ENCODE measurements at regions not wholly inside any gene's neighbourhood (a gene's known extent, or its start where the extent isn't known, plus 50 kb on each side); places are given as distances from the start of the nearest gene placed in this dataset.
"Not testable (repeated sequence)": the region's sequence is repeated elsewhere in the genome, so short reads cannot be mapped to it uniquely, and the experiment has no call there.

DNA sequence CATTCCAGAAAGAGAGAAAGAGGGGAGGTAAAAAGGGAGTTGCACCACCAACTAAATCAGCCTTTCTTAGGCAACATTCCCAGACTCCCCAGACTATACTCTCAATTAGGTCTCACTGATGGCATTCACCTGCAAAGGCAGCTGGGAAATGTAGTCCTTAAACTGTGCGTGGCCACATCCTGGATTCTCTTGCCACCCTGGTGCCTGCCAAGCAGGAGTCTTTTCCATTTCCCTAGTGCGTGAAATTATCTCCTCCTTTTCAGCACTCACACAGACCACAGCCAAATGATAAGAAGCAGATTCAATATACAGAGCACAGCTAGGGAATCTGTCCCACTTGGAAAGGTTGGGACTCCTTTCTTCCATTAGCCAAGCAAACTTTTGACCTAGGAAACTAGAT, 298.0 kb downstream of the ANAPC1 start:
- not testable (repeated sequence) for ATAC-seq

DNA sequence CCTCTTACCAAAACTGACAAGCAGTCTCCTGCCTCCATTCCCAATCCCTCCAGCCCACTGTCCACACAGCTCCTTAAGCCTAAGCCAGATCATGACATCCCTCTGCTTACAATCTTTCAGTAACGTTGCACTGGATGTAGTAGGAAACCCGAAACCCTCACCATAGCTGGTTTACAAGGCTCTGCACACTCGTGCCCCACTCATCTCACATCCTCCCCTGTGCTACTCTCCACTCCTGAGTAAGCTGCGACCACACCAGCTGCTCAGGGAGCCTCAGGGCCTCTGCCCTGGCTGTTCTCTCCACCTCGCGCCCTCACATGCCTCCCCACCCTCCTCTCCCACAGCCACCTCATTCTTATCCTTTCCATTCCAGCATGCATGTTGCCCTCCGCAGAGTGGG, 288.9 kb downstream of the ANAPC1 start:
- not testable (repeated sequence) for ATAC-seq

DNA sequence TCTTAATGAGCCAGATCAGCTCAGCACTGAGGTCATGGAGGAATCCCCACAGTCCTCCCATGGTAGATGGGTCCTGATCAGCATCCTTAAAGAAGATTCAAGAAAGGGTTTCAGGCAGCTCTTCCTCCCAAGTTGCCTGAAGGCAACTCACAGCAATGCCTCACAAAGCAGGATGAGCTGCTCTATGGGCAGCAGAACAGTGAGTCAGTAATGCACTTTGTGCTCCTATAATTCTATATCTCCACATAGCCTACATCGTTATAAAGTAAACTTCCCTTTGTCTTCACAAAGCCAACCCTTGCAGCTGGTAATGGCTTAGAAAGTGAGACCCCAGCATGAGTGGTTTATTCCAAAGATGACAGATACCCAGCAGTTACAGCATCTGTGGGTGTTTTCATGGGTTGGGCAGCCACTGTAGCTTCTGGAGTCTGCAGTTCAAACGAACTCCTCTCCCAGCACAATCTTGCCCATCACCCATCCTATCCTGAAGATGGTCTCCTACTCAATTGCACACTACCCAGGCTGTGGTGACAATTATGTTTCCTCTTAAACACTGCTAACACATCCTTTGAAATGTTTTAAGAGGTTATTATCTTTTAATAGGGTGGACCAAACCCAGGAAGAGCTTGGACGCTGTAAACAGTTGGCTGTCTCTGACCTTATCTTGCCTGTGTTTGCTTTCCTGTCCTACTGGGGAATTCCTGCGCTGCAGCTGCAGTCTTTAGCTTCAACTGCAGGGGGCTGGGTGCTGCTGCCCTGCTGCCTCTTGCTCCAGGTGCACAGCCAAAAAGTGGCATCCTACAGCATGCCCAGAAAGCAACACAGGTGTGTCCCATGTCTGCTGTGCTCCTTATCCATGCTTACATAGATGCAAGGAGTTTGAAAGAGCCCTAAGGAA, 286.9 kb downstream of the ANAPC1 start:
- ATAC-seq = not testable (repeated sequence)

DNA sequence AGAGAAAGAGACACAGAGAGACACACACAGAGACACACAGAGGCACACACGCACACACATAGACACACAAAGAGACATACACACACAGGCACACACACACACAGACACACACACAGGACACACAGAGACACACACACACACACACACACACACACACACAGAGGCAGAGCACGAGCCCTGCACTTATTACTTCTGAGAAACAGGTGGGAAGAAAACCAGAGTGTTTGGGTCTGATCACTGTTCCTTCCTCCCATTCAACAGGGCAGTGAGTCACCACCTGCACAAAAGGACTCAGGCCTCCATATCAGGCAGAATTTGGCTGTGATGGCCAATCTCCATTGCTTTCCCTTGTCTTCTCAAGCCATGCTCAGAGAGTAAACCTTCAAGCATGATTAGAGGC, 285.0 kb downstream of the ANAPC1 start:
- peak; percentile 49 for ATAC-seq

DNA sequence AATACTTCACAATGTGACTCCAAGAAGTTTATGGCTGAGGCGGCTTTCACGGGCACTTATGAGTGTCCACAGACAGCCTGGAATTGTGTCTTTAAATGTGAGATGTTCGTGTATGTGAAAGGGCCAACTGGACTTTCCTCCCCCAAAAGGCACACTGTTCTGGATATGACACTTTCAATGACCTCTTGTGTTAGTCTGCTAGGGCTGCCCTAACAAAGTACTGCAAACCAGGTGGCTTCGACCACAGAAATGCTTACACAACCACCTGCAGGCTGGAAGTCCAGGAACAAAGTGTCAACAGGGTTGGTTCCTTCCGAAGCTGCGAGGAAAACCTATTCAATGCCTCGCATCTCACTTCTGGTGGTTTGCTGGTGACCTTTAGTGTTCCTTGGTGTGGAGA, 281.7 kb downstream of the ANAPC1 start:
- ATAC-seq = not testable (repeated sequence)

DNA sequence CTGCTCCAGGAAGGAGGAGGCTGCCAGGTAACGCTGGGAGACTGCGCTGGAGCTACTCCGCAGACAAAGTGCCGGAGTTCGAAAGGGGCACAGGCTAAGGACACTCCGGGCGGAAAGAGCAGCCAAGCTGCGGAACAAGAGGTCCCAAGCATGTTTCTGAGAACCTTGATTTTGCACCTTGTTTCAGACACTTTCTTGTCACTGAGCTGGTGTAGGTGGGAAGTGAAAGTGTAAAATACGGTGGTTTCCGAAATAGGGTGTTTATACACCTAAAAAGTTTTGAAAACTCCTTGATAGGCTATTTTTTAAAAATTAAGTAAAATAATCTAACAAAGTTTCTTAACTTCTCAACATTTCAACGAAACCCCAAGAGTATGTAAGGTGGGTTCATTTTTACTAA, 278.2 kb downstream of the ANAPC1 start:
- ATAC-seq = not testable (repeated sequence)

DNA sequence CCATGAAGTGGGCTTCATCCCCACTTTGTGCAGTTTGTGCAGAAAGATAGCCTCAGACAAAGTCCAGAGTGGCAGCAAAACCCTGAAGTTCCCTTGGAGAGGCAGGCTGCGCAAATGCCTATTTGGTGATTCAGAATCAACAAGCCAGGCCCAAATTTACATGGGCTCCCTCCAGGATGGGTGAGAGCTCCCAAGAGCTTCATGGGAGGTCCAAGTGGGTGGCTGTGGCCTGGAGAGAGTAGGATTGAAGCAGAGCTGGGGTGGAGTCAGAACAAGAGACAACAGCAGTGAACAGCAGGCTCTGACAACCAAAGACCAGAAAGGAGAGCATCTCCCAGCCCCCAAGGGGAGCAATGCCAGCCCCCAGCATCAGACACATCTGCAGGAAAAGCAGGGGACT, 277.4 kb downstream of the ANAPC1 start:
- not testable (repeated sequence) for ATAC-seq

DNA sequence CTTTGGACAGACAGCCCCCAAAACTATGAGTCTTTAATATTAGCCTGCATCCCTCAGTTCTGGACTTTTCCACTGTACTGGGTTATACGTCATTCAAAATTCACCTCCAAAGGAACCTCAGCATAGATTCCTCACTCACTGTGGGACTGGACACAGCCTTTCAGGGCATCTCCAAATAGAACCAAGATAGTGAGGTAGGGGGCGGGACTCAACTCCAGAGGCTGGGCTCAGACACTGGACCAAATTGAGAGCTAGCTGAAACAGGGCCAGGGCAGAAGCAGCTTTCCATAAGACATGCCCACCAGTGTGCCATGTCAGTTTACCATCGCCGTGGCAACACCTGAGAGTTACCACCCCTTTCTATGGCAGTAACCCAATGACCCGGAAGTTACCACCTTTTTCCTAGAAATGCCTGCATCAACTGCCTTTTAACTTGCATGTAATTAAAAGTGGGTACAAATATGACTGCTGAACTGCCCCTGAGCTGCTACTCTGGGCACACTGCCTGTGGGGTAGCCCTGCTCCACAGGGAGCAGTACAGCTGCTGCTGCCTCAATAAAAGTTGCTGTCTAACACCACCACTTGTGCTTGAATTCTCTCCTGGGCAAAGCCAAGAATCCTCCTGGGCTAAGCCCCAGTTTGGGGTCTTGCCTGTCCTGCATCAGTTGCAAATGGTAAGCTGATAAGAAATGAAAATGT, 274.7 kb downstream of the ANAPC1 start:
- ATAC-seq = not testable (repeated sequence)

DNA sequence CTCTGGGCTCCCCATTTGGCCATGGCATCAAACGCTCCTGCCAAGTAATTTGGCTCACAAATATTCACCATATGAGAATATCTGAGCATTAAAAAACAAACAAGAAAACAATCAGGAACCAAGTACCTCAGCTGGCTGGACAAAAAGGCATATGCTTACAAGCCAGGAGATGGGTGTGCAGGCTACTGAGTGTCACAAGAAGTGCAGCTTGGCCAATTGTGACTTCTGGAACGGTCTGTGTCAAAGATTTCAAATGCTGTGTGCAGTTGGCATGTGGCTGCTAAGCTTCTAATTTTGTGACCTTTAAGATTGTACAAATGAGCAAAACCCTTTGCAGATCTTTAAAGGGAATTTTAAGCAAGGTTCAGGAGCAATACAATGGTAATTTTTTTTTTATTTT, 274.0 kb downstream of the ANAPC1 start:
- not testable (repeated sequence) for ATAC-seq

DNA sequence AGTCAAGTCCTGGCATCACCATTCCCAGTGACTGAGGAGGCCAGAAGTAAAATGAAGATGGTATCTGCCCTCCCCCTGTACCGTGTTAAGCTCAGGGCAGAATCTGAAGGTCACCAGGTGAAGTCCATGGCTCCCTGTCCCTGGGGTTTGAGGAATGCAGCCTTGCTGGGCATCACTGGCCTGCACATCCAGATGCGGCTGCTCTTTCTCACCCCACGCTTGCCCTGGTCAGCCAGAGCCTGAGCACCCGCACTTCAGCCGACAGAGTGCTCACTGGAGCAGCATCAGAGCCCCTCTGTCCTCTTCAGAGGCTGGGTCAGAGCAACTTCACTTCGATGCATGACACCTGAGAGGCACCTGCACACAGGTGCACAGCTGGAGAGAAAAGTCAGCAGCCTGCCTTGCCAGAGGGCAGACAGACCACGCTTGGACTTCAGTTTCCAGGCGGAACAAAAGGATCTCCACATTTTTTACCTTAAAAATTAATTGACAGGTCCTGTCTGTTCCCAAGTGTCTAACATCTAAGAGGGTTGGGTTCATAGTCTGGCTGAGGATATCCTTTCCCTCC, 267.3 kb downstream of the ANAPC1 start:
- ATAC-seq = no peak

DNA sequence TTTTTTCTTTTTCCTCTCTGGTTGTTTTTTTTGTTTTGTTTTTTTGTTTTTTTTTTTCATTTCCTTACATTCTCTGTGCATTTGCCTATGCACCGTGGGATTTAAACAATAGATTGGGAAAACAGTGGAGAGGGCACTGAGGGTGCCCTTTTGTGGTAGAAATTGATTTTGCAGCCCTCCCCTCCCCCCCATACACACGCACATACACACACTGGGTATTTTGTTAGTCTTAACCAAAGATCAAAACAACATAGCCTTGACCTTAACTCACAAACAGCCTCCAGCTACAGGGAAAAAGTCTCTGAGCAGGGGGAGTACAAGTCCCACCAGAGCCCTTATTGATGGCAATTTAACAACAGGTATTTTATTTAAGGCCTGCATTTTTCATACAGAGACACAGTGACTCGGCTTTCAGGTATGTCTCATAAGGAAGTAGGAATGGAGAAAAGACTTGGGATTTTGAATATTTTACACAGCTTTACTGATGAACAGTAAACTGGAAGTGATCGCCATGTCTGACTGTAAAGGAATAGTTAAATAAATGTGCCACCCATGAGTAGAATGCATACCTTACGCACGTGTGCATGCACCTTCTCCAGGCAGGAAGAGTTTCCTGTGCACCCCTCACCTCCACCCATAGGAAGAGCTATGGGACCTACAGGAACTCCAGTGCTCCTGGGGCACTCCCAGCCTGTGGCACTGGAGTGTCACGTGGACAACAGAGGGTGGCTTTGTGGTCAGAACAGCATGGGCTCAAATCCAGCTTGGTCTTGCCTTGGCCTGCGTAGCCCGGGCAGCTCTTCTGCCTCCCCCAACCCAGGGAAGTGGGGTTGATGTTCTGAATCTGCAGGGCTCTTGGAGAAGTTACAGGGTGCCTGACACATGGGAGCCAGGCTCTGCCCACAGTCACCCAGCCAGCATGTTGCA, 266.4 kb downstream of the ANAPC1 start:
- peak; percentile 16 for ATAC-seq

DNA sequence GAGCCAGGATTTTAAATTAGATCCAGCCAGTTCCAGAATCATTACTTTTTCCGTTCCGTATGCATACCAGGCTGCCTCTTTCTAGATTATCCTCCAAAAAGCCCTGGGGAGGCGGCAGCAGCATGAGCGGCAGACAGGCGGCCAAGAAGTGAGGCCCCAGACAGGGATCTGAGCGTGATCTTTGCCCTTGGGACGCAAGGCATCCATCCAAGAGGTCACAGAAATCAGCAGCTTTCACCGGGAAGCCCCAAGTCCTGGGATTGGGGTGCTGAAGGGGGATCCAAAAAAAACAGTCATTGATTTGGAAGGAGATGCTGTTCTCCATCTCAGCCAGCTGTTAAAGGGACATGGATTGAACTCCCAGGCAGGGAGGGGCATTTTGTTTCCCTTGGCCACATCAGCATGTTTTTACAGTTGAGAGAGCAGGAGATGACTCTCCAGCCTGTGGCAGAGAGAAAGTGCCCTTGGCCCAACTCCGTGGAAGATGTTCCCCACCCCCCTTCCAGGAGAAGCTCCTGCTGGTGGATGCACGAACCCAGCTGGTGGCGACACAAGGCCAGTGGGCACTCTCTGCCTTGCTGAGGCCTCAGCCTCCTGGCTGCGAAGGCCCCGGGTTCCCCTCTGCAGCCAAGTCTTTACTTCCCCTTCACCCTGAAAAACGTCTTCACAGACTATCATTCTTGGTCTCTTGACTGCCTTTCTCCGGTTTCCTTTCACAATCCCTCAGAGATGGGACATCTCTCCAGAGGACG, 265.6 kb downstream of the ANAPC1 start:
- ATAC-seq = peak; percentile 2

DNA sequence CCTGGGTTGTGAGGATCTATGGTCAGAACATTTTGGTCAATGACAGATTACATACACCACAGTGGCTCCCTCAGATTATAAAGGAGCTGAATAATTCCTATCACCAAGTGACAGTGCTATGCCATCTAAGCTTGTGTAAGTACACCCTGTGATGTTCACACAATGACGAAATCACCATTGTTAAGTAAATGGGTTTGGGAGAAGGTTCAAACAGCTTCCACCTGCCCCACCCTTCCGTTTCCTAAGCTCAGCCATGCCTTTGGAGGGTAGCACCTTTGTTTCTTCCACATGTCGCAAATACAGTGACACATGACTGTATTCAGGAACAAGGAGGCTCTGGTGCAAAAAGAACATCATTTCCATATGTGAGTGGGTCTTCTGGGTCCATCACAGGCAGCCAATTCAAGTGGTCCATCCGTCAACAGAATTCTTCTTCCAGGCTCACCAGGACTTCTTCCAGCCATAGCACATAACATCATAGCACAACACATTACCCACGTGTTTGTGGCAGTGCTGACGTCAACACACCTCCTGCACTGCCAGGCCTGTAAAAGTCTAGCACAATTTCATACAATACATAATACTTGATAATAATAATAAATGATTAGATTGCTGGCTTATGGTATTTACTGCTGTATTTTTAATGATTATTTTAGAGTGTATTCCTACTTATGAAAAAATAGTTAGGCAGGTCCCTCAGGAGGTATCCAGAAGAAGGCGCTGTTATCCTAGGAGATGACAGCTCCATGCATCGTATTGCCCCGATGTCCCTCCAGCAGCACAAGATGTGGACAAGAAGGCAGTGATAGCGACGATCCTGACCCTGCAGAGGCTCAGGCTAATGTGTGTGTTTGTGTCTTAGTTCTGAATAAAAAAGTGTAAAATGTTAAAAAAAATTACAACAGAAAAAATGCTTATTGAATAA, 264.8 kb downstream of the ANAPC1 start:
- peak; percentile 77 for ATAC-seq

DNA sequence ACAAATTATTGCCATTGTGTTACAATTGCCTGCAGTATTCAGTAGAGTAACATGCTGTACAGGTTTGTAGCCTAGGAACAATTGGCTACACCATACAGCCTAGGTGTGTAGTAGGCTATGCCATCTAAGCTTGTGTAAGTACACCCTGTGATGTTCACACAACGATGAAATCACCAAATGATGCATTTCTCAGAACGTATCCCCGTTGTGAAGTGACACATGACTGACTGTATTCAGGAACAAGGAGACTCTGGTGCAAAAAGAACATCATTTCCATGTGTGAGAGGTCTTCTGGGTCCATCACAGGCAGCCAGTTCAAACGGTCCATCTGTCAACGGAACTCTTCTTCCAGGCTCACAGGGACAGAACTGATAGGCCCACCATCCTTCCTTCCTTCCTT, 263.7 kb downstream of the ANAPC1 start:
- ATAC-seq = peak; percentile 30

DNA sequence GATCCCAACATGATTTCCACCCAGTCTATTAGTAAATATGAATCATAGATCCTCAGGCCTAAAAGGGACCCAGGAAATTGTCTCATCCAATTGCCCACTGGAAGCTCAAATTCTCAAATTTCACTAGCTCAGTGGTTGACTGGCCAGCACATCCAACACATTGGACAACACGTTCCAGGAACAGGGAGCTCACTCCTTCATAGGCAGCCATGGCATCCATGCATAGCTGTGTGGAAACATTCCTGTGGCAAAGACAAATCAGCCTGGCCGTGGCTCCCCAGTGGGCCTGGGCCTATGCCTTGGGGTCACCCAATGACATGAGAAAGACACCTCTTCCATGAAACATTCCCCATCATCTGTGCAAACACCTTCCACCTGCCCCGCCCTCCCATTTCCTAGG, 261.1 kb downstream of the ANAPC1 start:
- ATAC-seq = no peak

DNA sequence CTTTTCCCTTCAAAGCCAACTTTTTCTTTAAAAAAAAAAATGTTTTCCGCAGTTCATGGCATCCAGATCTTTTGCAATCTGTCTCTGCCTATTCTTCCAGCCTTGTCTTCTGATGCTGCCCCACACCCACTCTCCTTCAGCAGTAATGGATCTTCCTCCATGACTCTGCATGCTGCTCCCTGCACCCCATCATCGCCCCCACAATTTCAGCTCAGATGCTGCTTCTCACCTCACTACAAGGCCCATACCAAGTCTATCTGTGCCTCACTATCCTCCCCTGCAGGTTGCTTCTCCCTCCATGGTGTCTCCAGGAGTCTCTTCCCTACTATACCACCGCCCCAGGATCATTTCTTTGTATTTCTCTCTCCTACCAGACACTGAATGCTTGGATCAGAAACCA, 260.6 kb downstream of the ANAPC1 start:
- ATAC-seq = no peak

DNA sequence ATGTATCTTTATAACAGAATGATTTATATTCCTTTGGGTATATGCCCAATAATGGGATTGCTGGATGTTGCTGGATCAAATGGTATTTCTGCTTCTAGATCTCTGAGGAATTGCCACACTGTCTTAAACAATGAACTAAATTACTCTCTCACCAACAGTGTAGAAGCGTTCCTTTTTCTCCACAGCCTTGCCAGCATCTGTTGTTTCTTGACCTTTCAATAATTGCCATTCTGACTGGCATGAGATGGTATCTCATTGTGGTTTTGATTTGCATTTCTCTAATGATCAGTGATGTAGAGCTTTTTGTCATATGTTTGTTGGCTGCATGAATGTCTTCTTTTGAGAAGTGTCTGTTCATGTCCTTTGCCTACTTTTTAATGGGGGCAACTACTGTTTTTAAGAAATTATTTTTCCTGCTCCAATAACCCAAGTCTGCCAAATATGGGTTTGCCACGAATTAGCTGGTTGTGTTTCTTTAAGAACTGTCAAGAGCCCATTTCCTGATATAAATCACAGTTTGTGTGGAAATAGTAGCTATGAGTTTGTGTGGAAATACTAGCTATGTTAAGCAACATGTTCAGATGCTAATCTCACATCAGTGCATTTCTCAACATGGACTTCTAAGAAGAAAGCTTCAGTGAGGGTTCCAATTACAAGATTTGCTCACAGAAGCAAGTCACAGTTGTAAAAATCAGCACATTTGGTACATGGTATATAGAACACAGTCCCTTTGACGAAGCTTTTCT, 259.4 kb downstream of the ANAPC1 start:
- ATAC-seq = peak; percentile 84

DNA sequence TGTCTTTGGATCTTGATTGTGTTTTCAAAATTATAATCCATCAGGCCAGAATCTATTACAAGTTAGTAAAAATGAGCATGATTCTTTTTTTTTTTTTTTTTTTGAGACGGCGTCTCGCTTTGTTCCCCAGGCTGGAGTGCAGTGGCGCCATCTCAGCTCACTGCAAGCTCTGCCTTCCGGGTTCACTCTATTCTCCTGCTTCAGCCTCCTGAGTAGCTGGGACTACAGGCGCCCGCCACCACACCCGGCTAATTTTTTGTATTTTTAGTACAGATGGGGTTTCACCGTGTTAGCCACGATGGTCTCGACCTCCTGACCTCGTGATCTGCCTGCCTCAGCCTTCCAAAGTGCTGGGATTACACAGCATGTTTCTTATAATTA, 258.8 kb downstream of the ANAPC1 start:
- not testable (repeated sequence) for ATAC-seq

DNA sequence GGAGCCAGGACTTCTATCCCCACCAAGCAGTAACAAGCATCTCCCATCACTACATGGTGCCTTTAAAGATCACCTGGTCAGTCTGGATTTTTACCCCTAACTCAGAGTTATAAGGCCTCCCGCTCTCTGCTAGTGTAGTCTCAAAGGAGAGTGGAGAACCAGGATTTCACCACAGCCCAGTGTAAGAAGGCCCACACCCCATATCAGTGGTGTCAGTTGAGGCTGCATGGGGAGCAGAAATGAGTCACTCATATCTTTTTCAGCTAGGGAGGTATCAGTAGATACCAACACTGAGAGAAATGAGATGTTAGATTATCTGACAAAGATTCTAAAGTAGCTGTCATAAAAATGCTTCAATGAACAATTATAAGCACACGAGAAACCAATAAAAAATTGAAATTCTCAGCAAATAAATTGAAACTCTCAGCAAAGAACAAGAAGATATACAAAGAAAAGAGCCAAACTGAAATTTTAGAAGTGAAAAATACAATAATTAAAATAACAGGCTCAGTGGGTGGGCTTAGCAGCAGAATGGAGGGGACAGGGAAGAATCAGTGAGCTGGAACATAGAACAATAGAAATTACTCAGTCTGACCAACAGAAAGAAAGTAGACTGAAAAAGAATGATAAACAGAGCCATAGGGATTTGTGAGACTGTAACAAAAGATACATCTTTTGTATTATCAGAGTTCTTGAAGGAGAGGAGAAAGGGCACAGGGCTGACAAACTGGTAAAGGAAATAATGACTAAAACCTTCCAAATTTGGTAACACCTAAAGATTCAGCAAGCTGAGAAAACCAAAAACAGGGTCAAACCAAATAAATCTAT, 257.7 kb downstream of the ANAPC1 start:
- peak; percentile 54 for ATAC-seq

All from esophagus mucosa (tissue), 1 donor.